PC-3 (cell line): ENCODE measurements at regions not wholly inside any gene's neighbourhood (a gene's known extent, or its start where the extent isn't known, plus 50 kb on each side); places are given as distances from the start of the nearest gene placed in this dataset.

Source experiments
- EZH2phosphoT487 ChIP-seq: fragments of 300-600 bp; sonication (generic); IDR thresholded peaks from 2 replicates; pipeline ENCODE4 v1.6.1; 2018; ENCODE audit warnings: mild to moderate bottlenecking, antibody characterized with exemption, low read length, borderline replicate concordance
- TF ChIP-seq, protein P1 (sequence below): fragments of 300-600 bp; sonication (generic); conservative IDR thresholded peaks from 2 replicates; pipeline ENCODE4 v1.5.1; 2017; ENCODE audit warnings: antibody characterized with exemption, low read depth, mild to moderate bottlenecking, low read length

DNA sequence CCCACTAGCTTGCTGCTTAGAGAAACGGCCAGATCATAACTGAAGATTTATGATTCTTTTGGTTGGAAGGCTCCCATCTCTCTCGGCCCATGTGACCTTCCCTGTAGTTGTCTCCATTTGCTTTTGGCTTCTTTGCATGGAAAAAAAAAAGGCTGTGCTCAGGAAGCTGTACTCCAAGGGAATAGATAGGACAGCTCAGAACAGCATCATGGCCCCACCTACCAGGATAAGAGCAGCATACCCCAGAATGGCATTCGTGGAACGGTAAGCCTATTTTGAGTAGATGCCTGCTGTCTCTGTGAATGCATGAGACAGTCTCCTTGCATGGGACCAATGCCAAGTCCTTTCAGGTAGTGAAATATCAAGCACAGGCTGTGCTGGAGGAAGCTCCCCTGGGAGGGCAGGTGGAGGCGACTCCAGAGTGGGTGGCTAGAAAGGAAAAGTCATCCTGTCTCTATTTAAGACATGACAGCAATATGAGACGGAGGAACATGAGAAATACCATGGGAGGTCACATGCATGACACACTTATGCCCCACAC is 94.1 kb upstream of the AMOTL1 start:
- TF ChIP-seq, protein P1, sequence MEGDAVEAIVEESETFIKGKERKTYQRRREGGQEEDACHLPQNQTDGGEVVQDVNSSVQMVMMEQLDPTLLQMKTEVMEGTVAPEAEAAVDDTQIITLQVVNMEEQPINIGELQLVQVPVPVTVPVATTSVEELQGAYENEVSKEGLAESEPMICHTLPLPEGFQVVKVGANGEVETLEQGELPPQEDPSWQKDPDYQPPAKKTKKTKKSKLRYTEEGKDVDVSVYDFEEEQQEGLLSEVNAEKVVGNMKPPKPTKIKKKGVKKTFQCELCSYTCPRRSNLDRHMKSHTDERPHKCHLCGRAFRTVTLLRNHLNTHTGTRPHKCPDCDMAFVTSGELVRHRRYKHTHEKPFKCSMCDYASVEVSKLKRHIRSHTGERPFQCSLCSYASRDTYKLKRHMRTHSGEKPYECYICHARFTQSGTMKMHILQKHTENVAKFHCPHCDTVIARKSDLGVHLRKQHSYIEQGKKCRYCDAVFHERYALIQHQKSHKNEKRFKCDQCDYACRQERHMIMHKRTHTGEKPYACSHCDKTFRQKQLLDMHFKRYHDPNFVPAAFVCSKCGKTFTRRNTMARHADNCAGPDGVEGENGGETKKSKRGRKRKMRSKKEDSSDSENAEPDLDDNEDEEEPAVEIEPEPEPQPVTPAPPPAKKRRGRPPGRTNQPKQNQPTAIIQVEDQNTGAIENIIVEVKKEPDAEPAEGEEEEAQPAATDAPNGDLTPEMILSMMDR = no peak
- no peak for TF ChIP-seq EZH2phosphoT487
